ENCODE measurements at regions not wholly inside any gene's neighbourhood (a gene's known extent, or its start where the extent isn't known, plus 50 kb on each side); places are given as distances from the start of the nearest gene placed in this dataset.
A peak's percentile ranks its signal among the peaks of the same experiment; 100 is the strongest.

- no peak overlapping the region for H3K27ac ChIP-seq (replicated peaks)
- TF ChIP-seq CTCF (IDR thresholded peaks at IDR 0.05; ENCODE audit: insufficient read depth, low read length) (no peak), REST (IDR thresholded peaks at IDR 0.05; ENCODE audit: insufficient replicate concordance, low read depth) (no peak)
- no peak overlapping the region for H3K4me3 ChIP-seq (replicated peaks; ENCODE audit: insufficient read depth, low read length)
- DNase-seq (ENCODE audit: low read depth in 1 of 2, low spot score in 1 of 2), result no peak
- no peaks in the 10 kb centered on the region for H3K27me3 ChIP-seq (ENCODE audit: insufficient read depth, poor library complexity, severe bottlenecking)
These were observed 715.1 kb upstream of the NR2F2 start for GRCh38 chr15:95615436-95615835.

GRCh38 chr15:95616306-95616705 lies 714.2 kb upstream of the NR2F2 start:
- DNase-seq (ENCODE audit: low read depth in 1 of 2, low spot score in 1 of 2), result no peak
- TF ChIP-seq POLR2AphosphoS5 (IDR thresholded peaks at IDR 0.05; ENCODE audit: low read depth) (no peak), SPI1 (IDR thresholded peaks at IDR 0.05; ENCODE audit: borderline replicate concordance, low read depth) (no peak), CTCF (IDR thresholded peaks at IDR 0.05; ENCODE audit: insufficient read depth, low read length) (no peak), GABPA (IDR thresholded peaks at IDR 0.05; ENCODE audit: low read depth) (no peak), REST (IDR thresholded peaks at IDR 0.05; ENCODE audit: insufficient replicate concordance, low read depth) (no peak)
- Histone ChIP-seq H3K4me3 (replicated peaks; ENCODE audit: insufficient read depth, low read length) (no peak overlapping the region), H3K27ac (replicated peaks) (no peak overlapping the region), H3K27me3 (ENCODE audit: insufficient read depth, poor library complexity, severe bottlenecking) (no peaks in the 10 kb centered on the region)

- TF ChIP-seq SPI1 (IDR thresholded peaks at IDR 0.05; ENCODE audit: borderline replicate concordance, low read depth) (peak; percentile 53; the same call in 1 of the 2 replicates), POLR2AphosphoS5 (IDR thresholded peaks at IDR 0.05; ENCODE audit: low read depth) (no peak)
- Histone ChIP-seq H3K27ac (replicated peaks) (no peak overlapping the region), H3K4me3 (replicated peaks; ENCODE audit: insufficient read depth, low read length) (no peak overlapping the region), H3K27me3 (ENCODE audit: insufficient read depth, poor library complexity, severe bottlenecking) (no peaks in the 10 kb centered on the region)
- DNase-seq (ENCODE audit: low read depth in 1 of 2, low spot score in 1 of 2), result peak; percentile 42 to 80
These were observed 709.4 kb upstream of the NR2F2 start for GRCh38 chr15:95620934-95621579.

GRCh38 chr15:95622843-95623242 lies 707.7 kb upstream of the NR2F2 start:
- no peak overlapping the region for H3K4me3 ChIP-seq (replicated peaks; ENCODE audit: insufficient read depth, low read length)
- no peak for DNase-seq (ENCODE audit: low read depth in 1 of 2, low spot score in 1 of 2)
- TF ChIP-seq SPI1 (IDR thresholded peaks at IDR 0.05; ENCODE audit: borderline replicate concordance, low read depth) (no peak), REST (IDR thresholded peaks at IDR 0.05; ENCODE audit: insufficient replicate concordance, low read depth) (no peak), POLR2AphosphoS5 (IDR thresholded peaks at IDR 0.05; ENCODE audit: low read depth) (no peak), CTCF (IDR thresholded peaks at IDR 0.05; ENCODE audit: insufficient read depth, low read length) (no peak), GABPA (IDR thresholded peaks at IDR 0.05; ENCODE audit: low read depth) (no peak)
- H3K27ac ChIP-seq (replicated peaks), result no peak overlapping the region
- H3K27me3 ChIP-seq (ENCODE audit: insufficient read depth, poor library complexity, severe bottlenecking), result no peaks in the 10 kb centered on the region
